GM18909 (cell line): ENCODE measurements at regions not wholly inside any gene's neighbourhood (a gene's known extent, or its start where the extent isn't known, plus 50 kb on each side); places are given as distances from the start of the nearest gene placed in this dataset.
"Not testable (repeated sequence)": the region's sequence is repeated elsewhere in the genome, so short reads cannot be mapped to it uniquely, and the experiment has no call there.

ENCODE experiments used
- ATAC-seq: cut with Tn5 transposase; IDR thresholded peaks from one replicate; pipeline ENCODE4 v1.9.1; 2021; ENCODE audit warnings: mild to moderate bottlenecking; ENCODE audit not compliant: unreplicated experiment, poor library complexity

DNA sequence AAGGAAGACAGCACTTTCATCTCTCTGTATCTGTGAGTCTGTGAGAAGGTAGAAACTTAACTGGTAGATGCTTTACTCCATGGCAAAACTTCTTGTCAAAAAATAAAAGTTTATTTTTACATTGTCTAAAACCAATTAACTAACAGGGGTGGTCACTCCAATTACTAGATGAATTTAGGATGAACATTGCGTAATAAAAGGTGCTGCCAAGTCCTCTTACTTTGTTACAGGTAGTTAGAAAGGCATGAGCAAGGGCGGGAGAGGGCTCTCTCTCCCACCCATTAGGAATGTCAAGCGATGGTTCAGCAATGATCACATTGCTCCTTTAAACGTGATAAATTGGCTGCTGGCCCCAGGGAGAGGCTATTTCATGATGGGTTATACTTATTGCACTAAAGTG, 512.3 kb downstream of the SLITRK5 start:
- no peak for ATAC-seq

DNA sequence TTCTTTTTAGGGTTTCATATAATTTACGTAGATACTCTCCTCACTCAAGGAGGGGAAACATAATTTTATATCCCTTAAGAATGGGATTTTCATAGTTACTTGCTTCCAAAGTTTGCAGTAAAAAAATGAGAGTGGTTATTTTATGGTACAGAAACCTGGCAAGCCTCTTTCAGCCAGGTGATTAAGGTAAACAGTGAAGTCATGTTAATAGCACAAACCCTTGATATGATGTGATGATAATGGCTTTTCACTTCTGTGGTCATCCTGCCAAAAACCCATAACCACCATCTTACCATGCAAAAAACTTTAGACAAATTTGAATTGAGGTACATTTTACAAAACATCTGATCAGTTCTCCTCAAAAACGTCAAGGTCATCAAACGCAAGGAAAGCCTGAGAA, 517.8 kb downstream of the SLITRK5 start:
- no peak for ATAC-seq

DNA sequence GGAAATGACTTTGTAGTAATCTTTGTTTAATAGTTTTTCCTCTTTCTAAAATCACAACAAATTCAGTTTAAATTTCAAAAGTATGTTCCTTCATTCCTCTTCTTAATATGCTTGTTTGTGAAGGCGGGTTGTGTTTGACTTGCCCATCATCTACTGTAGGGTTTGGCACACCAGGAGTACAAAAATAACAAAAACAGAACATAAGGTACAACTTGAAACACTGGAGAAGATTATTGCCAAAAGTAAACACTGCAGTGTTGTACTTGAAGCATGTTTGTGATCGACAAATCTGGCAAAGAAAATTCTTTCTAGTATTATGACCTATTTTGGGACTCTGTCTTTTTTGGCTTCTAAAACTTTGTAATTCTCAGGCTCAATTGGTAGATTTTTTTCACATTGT, 518.6 kb downstream of the SLITRK5 start:
- ATAC-seq, result no peak

DNA sequence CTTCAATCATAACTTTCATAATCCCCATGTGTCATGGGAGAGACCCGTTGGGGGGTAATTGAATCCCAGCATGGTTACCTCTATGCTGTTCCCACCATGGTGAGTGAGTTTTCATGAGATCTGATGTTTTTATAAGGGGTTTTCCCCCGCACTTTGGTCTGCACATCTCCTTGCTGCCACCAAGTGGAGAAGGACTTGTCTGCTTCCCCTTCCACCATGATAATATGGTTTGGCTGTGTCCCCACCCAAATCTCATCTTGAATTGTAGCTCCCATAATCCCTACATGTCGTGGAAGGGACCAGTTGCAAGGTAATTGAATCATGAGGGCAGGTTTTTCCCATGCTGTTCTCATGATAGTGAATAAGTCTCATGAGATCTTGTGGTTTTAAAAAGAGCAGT, 524.9 kb downstream of the SLITRK5 start:
- ATAC-seq, result no peak

DNA sequence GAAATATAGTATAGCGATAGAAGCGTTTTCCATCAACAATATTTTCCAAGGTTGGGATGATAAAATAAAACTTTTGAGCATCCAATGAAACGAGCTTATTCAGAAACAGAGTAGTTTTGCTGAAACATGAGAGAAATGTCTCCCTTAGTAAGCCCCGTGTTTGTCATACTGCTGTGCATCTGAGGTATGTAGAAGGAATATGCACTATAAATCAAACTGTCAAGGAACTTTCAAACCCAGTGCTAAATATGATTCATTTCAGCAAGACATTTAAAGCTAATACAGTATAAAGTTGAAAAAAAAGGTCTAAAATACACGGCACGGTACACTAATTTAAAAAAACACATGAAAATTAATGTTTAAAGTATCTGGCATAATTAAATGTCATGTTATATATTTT, 546.2 kb downstream of the SLITRK5 start:
- ATAC-seq, result no peak

DNA sequence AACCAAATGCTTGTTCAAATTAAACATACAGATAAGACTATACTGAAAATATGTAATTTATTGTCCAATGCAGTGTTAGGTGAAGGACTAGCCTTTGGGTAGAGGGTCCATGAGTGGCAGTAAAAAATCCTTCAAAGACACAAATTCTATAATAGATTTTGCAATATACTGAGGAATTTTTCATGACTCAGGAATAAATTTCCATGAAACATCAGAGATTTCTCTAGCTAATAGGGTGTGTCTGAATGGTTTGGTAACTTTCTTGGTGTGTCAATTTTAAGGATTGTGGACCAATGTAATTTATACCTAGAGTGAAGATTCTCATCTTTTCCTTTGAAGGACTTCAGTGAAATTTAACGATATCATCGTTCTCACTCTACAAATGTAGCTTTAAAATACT, 546.7 kb downstream of the SLITRK5 start:
- no peak for ATAC-seq

DNA sequence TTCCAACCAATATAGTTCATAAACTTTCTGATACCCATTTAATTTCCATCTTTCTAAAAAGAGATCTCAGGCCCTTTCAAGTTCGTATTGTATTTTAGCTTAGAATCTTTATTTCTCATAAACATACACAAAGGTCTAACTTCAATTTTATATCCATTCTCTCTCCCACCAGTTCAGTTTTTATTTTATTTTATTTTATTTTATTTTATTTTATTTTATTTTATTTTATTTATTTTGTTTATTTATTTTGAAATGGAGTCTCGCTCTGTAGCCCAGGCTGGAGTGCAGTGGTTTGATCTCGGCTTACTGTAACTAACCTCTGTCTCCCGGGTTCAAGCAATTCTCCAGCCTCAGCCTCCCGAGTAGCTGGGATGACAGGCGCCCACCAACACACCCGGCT, 552.8 kb downstream of the SLITRK5 start:
- ATAC-seq, result no peak

DNA sequence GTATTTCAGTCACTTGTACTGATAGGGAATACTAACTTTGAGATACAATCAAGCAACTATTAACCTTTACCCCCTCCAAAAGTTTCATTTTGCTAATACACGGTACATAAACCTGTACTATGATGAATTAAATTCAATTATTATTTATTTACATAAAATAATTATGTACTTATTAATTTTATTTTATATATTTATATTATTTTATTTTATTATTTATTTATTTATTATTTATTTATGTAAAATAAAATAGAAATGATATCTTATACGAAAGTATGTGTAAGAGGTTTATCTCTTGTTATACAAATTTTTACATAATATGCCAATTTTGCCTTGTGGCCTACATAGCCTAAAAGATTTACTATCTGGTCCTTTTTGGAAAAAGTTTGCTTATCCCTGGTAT, 564.3 kb downstream of the SLITRK5 start:
- ATAC-seq, result no peak

DNA sequence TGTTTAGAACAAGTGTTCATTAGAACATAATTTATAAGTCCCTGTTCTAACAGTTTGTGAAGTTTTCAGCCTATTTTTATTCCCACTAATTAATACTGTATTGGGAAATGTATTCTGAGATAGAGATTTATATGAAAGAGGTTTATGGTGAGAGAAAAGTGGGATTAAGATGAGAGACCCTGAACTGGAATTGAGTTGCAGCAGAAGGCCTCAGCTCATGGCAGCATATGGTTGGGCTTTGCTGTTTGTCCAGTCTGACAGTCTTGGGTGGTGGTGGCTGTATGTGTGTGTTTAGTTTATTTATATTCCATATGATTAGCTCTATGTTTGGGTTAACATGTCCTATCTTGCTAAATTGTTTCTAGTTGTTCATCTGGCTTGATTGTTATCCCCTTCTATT, 575.1 kb downstream of the SLITRK5 start:
- ATAC-seq, result no peak

DNA sequence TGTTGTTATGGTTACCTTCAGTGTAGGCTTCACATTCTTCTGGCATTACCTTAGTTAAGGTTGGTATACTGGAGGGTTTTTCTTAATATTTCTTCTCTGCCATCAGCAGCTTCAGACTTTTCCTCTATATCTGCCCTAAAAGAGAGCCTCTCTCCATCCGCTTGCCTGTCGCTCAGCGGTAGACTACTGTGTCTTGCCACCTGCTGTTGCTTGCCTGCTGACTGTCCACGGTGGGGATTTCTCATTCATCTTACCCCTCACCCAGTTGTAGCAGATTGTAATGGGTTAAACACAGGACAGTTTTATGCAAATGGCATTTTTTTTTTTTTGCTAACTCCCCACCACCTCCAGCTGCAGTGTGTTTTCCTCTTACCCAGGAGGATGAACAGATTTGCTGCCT, 577.2 kb downstream of the SLITRK5 start:
- ATAC-seq, result no peak

DNA sequence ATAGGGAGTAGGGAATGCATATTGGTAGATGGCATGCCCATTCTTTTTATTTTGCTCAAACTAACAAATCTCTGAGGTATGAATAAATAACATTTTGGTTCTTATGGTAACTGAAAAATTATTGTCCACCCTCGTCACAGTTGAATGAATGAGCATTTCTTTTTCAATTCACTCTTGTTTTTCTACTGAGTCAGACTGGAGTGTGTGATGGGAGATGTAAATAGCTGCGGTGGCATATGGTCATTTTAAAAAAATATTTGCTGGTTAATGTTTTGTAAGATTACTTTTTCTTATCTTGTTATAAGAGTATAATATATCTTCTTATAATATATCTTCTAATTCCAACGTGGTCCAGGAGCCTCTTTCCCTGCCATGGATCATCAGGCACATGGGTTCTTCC, 586.5 kb downstream of the SLITRK5 start:
- ATAC-seq, result no peak

DNA sequence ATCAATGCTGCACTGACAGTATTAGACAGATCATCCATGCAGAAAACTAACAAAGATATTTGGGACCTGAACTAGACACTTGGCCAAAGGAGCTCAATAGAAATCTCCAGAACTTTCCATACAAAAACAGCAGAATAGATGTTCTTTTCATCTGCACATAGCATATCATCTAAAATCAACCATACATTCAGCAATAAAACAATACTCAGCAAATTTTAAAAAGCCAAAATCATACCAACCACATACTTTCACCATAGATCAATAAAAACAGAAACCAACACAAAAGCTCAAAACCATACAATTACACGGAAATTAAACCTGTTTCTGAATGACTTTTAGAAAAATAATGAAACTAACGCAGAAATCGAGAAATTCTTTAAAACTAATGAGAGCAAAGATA, 592.6 kb downstream of the SLITRK5 start:
- ATAC-seq, result no peak

DNA sequence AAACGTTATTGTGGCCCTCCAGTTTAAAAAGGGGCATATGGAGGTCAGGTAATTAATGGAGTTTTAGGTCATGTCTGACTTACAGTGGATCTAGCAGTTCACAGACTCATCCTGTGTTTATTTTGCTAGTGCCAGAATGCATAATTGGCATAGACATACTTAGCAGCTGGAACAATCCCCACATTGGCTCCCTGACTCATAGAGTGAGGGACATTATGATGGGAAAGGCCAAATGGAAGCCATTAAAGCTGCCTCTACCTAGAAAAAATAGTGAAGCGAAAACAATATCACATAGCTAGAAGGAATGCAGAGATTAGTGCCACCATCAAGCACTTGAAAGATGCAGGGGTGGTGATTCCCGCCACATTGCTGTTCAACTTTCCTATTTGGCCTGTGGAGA, 610.7 kb downstream of the SLITRK5 start:
- ATAC-seq, result no peak

DNA sequence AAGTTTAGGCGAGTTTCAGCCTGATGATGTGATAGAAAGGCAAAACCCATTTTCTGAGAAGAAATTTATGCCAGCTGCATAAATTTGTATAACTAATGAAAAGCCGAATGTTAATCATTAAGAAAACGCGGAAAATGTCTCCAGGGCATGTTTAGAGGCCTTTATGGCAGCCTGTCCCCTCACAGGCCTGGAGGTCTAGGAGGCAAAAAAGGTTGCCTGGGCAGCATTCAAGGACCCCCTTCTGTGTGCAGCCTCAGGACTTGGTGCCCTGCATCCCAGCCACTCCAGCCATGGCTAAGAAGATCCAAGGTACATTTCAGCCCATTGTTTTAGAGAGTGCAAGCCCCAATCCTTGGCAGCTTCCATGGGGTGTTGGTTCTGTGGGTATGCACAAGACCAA, 614.2 kb downstream of the SLITRK5 start:
- no peak for ATAC-seq

DNA sequence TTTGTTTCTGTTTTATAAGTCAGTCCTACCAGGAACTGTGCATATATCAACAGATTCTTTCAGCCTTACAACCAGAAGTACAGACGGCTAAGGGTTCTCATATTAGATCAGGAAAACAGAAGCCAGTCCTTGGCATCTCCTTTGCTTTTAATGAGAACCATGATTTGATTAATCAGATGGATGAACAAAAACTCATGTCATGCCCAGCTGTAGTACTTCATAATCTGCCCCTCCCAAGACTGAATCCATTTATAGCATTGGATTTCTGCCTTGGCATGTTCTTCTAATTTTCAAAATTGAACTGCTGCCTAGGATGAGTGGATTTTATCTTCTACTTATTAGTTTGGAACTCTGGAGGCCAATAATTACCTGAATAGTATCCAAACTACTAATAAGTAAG, 617.2 kb downstream of the SLITRK5 start:
- ATAC-seq, result no peak

DNA sequence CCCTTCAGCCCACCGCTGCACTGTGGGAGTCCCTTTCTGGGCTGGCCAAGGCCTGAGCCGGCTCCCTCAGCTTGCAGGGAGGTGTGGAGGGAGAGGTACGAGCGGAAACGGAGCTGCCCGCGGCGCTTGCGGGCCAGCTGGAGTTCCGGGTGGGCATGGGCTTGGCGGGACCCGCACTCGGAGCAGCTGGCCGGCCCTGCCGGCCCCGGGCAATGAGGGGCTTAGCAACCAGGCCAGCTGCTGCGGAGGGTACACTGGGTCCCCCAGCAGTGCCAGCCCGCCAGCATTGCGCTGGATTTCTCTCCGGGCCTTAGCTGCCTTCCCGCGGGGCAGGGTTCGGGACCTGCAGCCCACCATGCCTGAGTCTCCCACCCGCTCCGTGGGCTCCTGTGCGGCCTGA, 620.6 kb downstream of the SLITRK5 start:
- ATAC-seq, result not testable (repeated sequence)

DNA sequence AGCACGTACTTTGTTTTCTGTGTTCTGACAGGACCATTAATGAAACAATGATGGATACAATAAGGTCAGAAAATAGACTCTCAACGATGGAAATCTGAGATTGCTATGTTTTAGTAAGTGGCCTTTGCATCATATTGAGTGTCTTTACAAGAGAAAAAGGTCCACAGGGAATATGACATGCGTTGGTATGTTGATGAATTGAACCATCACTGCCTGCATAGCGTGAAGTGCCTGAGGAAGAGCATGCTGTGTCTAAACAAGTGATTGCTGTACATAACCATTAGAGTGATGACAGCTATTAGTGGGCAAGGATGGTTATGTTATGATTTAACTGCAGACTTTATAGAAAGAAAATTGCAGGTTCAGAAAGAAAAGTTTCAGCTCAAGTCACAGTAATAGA, 623.2 kb downstream of the SLITRK5 start:
- no peak for ATAC-seq

DNA sequence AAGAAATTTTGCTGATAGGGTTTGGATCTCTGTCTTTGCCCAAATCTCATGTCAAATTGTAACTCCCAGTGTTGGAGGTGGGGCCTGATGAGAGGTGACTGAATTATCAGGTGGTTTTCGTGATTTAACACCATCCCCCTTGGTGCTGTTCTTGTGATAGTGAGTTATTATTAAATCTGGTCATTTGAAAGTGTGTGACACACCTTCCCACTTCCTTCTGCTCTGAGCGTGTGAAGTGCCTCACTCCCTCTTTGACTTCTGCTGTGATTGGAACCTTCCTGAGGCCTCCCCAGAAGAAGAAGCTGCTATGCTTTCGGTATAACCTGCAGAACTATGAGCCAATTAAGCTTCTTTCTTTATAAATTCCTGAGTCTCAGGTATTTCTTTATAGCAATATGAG, 632.0 kb downstream of the SLITRK5 start:
- ATAC-seq, result no peak

DNA sequence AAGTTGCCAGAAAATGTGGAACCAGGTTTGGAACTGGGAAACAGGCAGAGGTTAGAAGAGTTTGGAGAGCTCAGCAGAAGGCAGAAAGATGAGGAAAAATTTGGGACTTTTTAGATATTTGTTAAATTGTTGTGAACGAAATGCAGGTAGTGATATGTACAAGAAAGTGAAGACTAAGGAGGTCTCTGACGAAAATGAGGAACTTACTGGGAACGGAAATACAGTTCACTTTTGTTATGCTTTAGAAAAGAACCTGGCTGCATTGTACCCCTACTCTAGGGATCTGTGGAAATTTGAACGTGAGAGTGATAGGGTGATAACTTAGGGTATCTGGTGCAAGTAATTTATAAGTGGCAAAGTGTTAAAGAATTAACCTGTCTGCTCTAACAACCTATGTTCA, 632.4 kb downstream of the SLITRK5 start:
- no peak for ATAC-seq

DNA sequence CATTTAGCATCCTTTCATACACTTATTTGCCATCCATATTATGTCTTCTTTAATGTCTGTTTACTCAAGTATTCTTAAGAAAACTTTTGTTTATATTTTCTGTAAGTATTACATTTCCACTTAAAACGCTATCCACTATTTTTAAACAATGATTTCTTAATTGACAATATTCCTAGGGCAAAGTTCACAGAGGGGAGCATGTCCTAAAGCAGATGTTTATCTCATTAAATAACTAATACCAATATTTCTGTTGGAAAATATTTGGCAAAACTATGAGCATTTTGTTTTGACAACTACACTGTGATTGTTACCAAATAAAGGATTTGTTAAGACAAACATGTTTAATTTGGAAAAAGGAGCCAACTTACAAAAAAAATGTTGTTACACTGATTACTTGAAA, 643.3 kb downstream of the SLITRK5 start:
- ATAC-seq, result no peak

DNA sequence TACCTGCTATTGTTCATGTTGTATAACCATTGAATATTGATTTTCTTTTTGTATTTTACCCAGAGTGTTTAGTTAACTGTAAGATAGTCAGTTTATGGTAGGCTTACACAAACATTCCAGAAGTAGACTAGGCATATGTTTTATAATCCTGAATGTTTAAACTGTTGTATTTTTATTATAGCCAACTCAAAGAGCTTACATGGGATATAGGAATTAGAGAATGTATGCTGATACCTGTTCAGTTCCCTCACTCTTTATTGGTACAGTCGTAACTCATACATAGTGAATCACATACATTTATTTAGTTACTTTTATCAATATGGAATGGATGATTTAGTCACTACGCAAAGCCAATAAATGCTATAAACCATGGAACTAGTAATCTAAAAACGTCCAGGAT, 657.9 kb downstream of the SLITRK5 start:
- no peak for ATAC-seq

DNA sequence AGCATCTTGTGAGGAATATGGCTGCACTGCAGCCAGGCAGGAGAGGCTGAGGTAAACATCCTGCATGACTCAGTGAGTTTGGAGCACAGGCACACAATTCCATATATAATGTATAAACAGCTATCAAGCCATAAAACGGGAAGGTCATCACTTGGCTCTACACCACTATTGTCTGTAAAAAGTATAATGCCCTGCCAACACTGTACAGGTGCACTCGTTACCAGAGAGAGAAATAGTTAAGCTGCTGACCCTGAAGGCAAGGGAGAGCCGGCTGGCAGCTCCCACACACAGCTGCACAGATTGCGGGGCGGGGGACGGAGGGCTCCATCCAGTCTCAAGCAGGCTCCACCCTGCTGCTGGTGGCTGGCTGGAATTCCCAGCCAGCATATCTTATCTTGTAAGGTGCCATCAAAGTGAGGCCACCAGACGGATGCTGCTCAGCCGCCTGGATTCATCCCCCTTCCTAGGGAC, 668.1 kb downstream of the SLITRK5 start:
- ATAC-seq, result no peak

DNA sequence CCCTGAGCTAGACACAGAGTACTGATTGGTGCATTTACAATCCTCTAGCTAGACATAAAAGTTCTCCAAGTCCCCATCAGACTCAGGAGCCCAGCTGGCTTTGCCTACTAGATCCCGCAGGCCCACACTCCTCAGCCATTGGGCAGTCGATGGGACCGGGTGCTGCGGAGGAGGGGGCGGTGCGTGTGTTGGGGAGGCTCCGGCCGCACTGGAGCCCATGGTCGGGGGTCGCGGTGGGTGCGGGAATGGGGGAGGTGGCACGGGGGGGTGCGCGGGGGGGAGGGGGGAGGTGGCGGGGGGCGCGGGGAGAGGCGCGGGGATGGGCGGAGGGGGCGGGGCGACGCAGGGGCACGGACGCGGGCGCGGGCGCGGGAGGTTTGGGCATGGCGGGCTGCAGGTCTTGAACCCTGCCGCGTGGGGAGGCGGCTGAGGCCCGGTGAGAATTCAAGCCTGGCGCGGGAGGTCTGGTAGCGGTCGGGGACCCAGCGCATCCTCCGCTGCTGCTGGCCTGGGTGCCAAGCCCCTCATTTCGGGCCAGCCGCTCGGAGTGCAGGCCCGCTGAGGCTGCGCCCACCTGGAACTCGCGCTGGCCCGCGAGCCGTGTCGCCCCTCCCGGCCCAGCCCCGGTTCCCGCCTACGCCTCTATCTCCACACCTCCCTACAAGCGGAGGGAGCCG, 674.1 kb downstream of the SLITRK5 start:
- no peak for ATAC-seq
